Loucy (cell line): ENCODE measurements at regions not wholly inside any gene's neighbourhood (a gene's known extent, or its start where the extent isn't known, plus 50 kb on each side); places are given as distances from the start of the nearest gene placed in this dataset.

ENCODE experiments used
- EZH2phosphoT487 ChIP-seq: fragments of 200-600 bp; IDR thresholded peaks from 2 replicates; pipeline ENCODE4 v1.6.1; 2018; ENCODE audit warnings: antibody characterized with exemption, mild to moderate bottlenecking, moderate library complexity, borderline replicate concordance
- TF ChIP-seq, protein P1 (sequence below): fragments of 200-600 bp; sonication (generic); conservative IDR thresholded peaks from 2 replicates; pipeline ENCODE4 v1.5.1; 2014; ENCODE audit warnings: mild to moderate bottlenecking, antibody characterized with exemption, low read length

- TF ChIP-seq, protein P1, sequence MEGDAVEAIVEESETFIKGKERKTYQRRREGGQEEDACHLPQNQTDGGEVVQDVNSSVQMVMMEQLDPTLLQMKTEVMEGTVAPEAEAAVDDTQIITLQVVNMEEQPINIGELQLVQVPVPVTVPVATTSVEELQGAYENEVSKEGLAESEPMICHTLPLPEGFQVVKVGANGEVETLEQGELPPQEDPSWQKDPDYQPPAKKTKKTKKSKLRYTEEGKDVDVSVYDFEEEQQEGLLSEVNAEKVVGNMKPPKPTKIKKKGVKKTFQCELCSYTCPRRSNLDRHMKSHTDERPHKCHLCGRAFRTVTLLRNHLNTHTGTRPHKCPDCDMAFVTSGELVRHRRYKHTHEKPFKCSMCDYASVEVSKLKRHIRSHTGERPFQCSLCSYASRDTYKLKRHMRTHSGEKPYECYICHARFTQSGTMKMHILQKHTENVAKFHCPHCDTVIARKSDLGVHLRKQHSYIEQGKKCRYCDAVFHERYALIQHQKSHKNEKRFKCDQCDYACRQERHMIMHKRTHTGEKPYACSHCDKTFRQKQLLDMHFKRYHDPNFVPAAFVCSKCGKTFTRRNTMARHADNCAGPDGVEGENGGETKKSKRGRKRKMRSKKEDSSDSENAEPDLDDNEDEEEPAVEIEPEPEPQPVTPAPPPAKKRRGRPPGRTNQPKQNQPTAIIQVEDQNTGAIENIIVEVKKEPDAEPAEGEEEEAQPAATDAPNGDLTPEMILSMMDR: no peak
- TF ChIP-seq EZH2phosphoT487: no peak
These were observed 606.0 kb downstream of the BUD13 start for GRCh38 chr11:116166573-116167465.
